ENCODE measurements at regions not wholly inside any gene's neighbourhood (a gene's known extent, or its start where the extent isn't known, plus 50 kb on each side); places are given as distances from the start of the nearest gene placed in this dataset.
"Not testable (repeated sequence)": the region's sequence is repeated elsewhere in the genome, so short reads cannot be mapped to it uniquely, and the experiment has no call there.

- Mint-ChIP-seq H3K27me3 (no peaks in the 10 kb centered on the region), H3K36me3 (no peaks in the 10 kb centered on the region), H3K27ac (no peak overlapping the region), H3K4me3 (no peak overlapping the region), H3K9me3 (peaks cover 2% of the 10 kb centered on the region), H3K4me1 (no peaks in the 10 kb centered on the region)
- ATAC-seq (ENCODE audit: low read depth) (no peak), DNase-seq (ENCODE audit: low spot score in 2 of 2) (no peak)
These were observed 919.9 kb downstream of the SLITRK1 start for GRCh38 chr13:82962397-82962796.

- Mint-ChIP-seq H3K36me3 (no peaks in the 10 kb centered on the region), H3K4me1 (no peaks in the 10 kb centered on the region), H3K27ac (no peak overlapping the region), H3K27me3 (no peaks in the 10 kb centered on the region), H3K4me3 (no peak overlapping the region), H3K9me3 (peaks cover 2% of the 10 kb centered on the region)
- DNase-seq (ENCODE audit: low spot score in 2 of 2) (no peak), ATAC-seq (ENCODE audit: low read depth) (no peak)
These were observed 920.5 kb downstream of the SLITRK1 start for GRCh38 chr13:82961757-82962156.

- not testable (repeated sequence) for H3K9me3 Mint-ChIP-seq; H3K27me3 Mint-ChIP-seq; H3K4me3 Mint-ChIP-seq; H3K27ac Mint-ChIP-seq; H3K4me1 Mint-ChIP-seq; H3K36me3 Mint-ChIP-seq; ATAC-seq (ENCODE audit: low read depth); DNase-seq (ENCODE audit: low spot score in 2 of 2)
These were observed 929.9 kb downstream of the SLITRK1 start for GRCh38 chr13:82952336-82952735.

GRCh38 chr13:82947683-82948082 lies 934.6 kb downstream of the SLITRK1 start:
- Mint-ChIP-seq H3K27me3 (no peaks in the 10 kb centered on the region), H3K4me3 (no peak overlapping the region), H3K36me3 (no peaks in the 10 kb centered on the region), H3K27ac (no peak overlapping the region), H3K9me3 (peaks cover 2% of the 10 kb centered on the region), H3K4me1 (no peaks in the 10 kb centered on the region)
- ATAC-seq (ENCODE audit: low read depth) (no peak), DNase-seq (ENCODE audit: low spot score in 2 of 2) (no peak)

- Mint-ChIP-seq H3K27me3 (no peaks in the 10 kb centered on the region), H3K9me3 (peaks cover 2% of the 10 kb centered on the region)
These were observed 935.1 kb downstream of the SLITRK1 start for GRCh38 chr13:82947191-82947621.

GRCh38 chr13:82938644-82939043 lies 943.6 kb downstream of the SLITRK1 start:
- no peaks in the 10 kb centered on the region for H3K36me3 Mint-ChIP-seq
- H3K27ac Mint-ChIP-seq = no peak overlapping the region
- DNase-seq (ENCODE audit: low spot score in 2 of 2) (no peak), ATAC-seq (ENCODE audit: low read depth) (no peak)
- H3K4me3 Mint-ChIP-seq = no peak overlapping the region
- H3K4me1 Mint-ChIP-seq = no peaks in the 10 kb centered on the region
- H3K27me3 Mint-ChIP-seq = no peaks in the 10 kb centered on the region
- H3K9me3 Mint-ChIP-seq = no peaks in the 10 kb centered on the region

More at GRCh38 chr13:82947191-82947621, 935.1 kb downstream of the SLITRK1 start:
- no peak for DNase-seq (ENCODE audit: low spot score in 2 of 2)
- Mint-ChIP-seq H3K4me1 (no peaks in the 10 kb centered on the region), H3K36me3 (no peaks in the 10 kb centered on the region), H3K4me3 (no peak overlapping the region), H3K27ac (no peak overlapping the region)
- no peak for ATAC-seq (ENCODE audit: low read depth)

- Mint-ChIP-seq H3K4me1 (no peaks in the 10 kb centered on the region), H3K4me3 (no peak overlapping the region), H3K27me3 (no peaks in the 10 kb centered on the region), H3K27ac (no peak overlapping the region), H3K9me3 (no peaks in the 10 kb centered on the region), H3K36me3 (no peaks in the 10 kb centered on the region)
- DNase-seq (ENCODE audit: low spot score in 2 of 2) (no peak), ATAC-seq (ENCODE audit: low read depth) (no peak)
These were observed 948.3 kb downstream of the SLITRK1 start for GRCh38 chr13:82934000-82934399.

- H3K4me1 Mint-ChIP-seq = no peaks in the 10 kb centered on the region
- ATAC-seq (ENCODE audit: low read depth) = no peak
These were observed 957.2 kb downstream of the SLITRK1 start for GRCh38 chr13:82925114-82925513.

GRCh38 chr13:82917984-82918383 lies 964.3 kb downstream of the SLITRK1 start:
- Mint-ChIP-seq H3K9me3 (no peaks in the 10 kb centered on the region), H3K27me3 (no peaks in the 10 kb centered on the region), H3K27ac (no peak overlapping the region), H3K4me1 (no peaks in the 10 kb centered on the region), H3K4me3 (no peak overlapping the region), H3K36me3 (no peaks in the 10 kb centered on the region)
- DNase-seq (ENCODE audit: low spot score in 2 of 2) (no peak), ATAC-seq (ENCODE audit: low read depth) (no peak)

More at GRCh38 chr13:82925114-82925513, 957.2 kb downstream of the SLITRK1 start:
- Mint-ChIP-seq H3K9me3 (peaks cover 1% of the 10 kb centered on the region), H3K27me3 (no peaks in the 10 kb centered on the region), H3K4me3 (no peak overlapping the region), H3K36me3 (no peaks in the 10 kb centered on the region), H3K27ac (no peak overlapping the region)
- no peak for DNase-seq (ENCODE audit: low spot score in 2 of 2)

- Mint-ChIP-seq H3K9me3 (peaks cover under 1% of the 10 kb centered on the region), H3K4me1 (no peaks in the 10 kb centered on the region), H3K36me3 (no peaks in the 10 kb centered on the region), H3K27me3 (no peaks in the 10 kb centered on the region), H3K27ac (no peak overlapping the region), H3K4me3 (no peak overlapping the region)
- ATAC-seq (ENCODE audit: low read depth) (no peak), DNase-seq (ENCODE audit: low spot score in 2 of 2) (no peak)
These were observed 969.7 kb downstream of the SLITRK1 start for GRCh38 chr13:82912564-82912963.

- DNase-seq (ENCODE audit: low spot score in 2 of 2) (no peak), ATAC-seq (ENCODE audit: low read depth) (no peak)
- H3K27ac Mint-ChIP-seq = no peak overlapping the region
- H3K4me3 Mint-ChIP-seq = no peak overlapping the region
- no peaks in the 10 kb centered on the region for H3K4me1 Mint-ChIP-seq
- H3K27me3 Mint-ChIP-seq = no peaks in the 10 kb centered on the region
- no peaks in the 10 kb centered on the region for H3K36me3 Mint-ChIP-seq
- H3K9me3 Mint-ChIP-seq = peaks cover 5% of the 10 kb centered on the region
These were observed 977.2 kb downstream of the SLITRK1 start for GRCh38 chr13:82905071-82905470.

GRCh38 chr13:82900453-82900852 lies 981.8 kb downstream of the SLITRK1 start:
- Mint-ChIP-seq H3K36me3 (no peaks in the 10 kb centered on the region), H3K4me1 (no peaks in the 10 kb centered on the region), H3K27me3 (no peaks in the 10 kb centered on the region), H3K27ac (no peak overlapping the region), H3K4me3 (no peak overlapping the region), H3K9me3 (peaks cover 6% of the 10 kb centered on the region)
- DNase-seq (ENCODE audit: low spot score in 2 of 2) (no peak), ATAC-seq (ENCODE audit: low read depth) (no peak)

- Mint-ChIP-seq H3K9me3 (peaks cover 6% of the 10 kb centered on the region), H3K36me3 (no peaks in the 10 kb centered on the region), H3K27ac (no peak overlapping the region), H3K4me1 (no peaks in the 10 kb centered on the region), H3K4me3 (no peak overlapping the region), H3K27me3 (no peaks in the 10 kb centered on the region)
- no peak for DNase-seq (ENCODE audit: low spot score in 2 of 2)
- ATAC-seq (ENCODE audit: low read depth) = no peak
These were observed 983.7 kb downstream of the SLITRK1 start for GRCh38 chr13:82898586-82898985.

GRCh38 chr13:82879921-82880320 lies 1002.4 kb downstream of the SLITRK1 start:
- Mint-ChIP-seq H3K27me3 (no peaks in the 10 kb centered on the region), H3K4me1 (no peaks in the 10 kb centered on the region), H3K27ac (no peak overlapping the region), H3K4me3 (no peak overlapping the region), H3K9me3 (peaks cover 4% of the 10 kb centered on the region), H3K36me3 (no peaks in the 10 kb centered on the region)
- DNase-seq (ENCODE audit: low spot score in 2 of 2) (no peak), ATAC-seq (ENCODE audit: low read depth) (no peak)

- Mint-ChIP-seq H3K4me1 (no peaks in the 10 kb centered on the region), H3K27ac (no peak overlapping the region), H3K4me3 (no peak overlapping the region), H3K27me3 (no peaks in the 10 kb centered on the region), H3K36me3 (no peaks in the 10 kb centered on the region), H3K9me3 (peaks cover 4% of the 10 kb centered on the region)
- no peak for ATAC-seq (ENCODE audit: low read depth)
- no peak for DNase-seq (ENCODE audit: low spot score in 2 of 2)
These were observed 1003.7 kb downstream of the SLITRK1 start for GRCh38 chr13:82878536-82878935.

All from memory B cell (primary cell).